ENCODE measurements at regions not wholly inside any gene's neighbourhood (a gene's known extent, or its start where the extent isn't known, plus 50 kb on each side); places are given as distances from the start of the nearest gene placed in this dataset.

- no peak for DNase-seq
Measured at GRCh38 chr3:10585945-10586344, 80.6 kb upstream of the ATP2B2 start.

GRCh38 chr3:10594915-10595314 is 89.5 kb upstream of the ATP2B2 start:
- DNase-seq: no peak

- DNase-seq: no peak
Measured at GRCh38 chr3:10596746-10597448, 91.5 kb upstream of the ATP2B2 start.

- no peak for DNase-seq
Measured at GRCh38 chr3:10597733-10598132, 92.3 kb upstream of the ATP2B2 start.

GRCh38 chr3:10599017-10599416 is 93.6 kb upstream of the ATP2B2 start:
- DNase-seq: no peak

GRCh38 chr3:10599444-10599843 is 94.1 kb upstream of the ATP2B2 start:
- no peak for DNase-seq

GRCh38 chr3:10600296-10600714 is 94.9 kb upstream of the ATP2B2 start:
- peak; percentile 61 for DNase-seq

- no peak for DNase-seq
Measured at GRCh38 chr3:10600726-10601125, 95.3 kb upstream of the ATP2B2 start.

GRCh38 chr3:10601151-10601856 is 95.9 kb upstream of the ATP2B2 start:
- DNase-seq: peak; percentile 65

GRCh38 chr3:10601857-10602230 is 96.5 kb upstream of the ATP2B2 start:
- DNase-seq: no peak

GRCh38 chr3:10602271-10602670 is 96.9 kb upstream of the ATP2B2 start:
- DNase-seq: no peak

- no peak for DNase-seq
Measured at GRCh38 chr3:10602769-10603768, 97.7 kb upstream of the ATP2B2 start.

- DNase-seq: peak; percentile 35
Measured at GRCh38 chr3:10609134-10609533, 103.7 kb upstream of the ATP2B2 start.

- DNase-seq: no peak
Measured at GRCh38 chr3:10614168-10614567, 108.8 kb upstream of the ATP2B2 start.

- DNase-seq: no peak
Measured at GRCh38 chr3:10615715-10616114, 110.3 kb upstream of the ATP2B2 start.

- no peak for DNase-seq
Measured at GRCh38 chr3:10616321-10616720, 110.9 kb upstream of the ATP2B2 start.

- no peak for DNase-seq
Measured at GRCh38 chr3:10619989-10620832, 114.8 kb upstream of the ATP2B2 start.

GRCh38 chr3:10620833-10621082 is 115.4 kb upstream of the ATP2B2 start:
- no peak for DNase-seq

- no peak for DNase-seq
Measured at GRCh38 chr3:10623578-10624275, 118.3 kb upstream of the ATP2B2 start.

- no peak for DNase-seq
Measured at GRCh38 chr3:10625323-10625722, 119.9 kb upstream of the ATP2B2 start.

- DNase-seq: no peak
Measured at GRCh38 chr3:10627884-10628572, 122.6 kb upstream of the ATP2B2 start.

Measured in midbrain (tissue), 1 donor.